ENCODE measurements at regions not wholly inside any gene's neighbourhood (a gene's known extent, or its start where the extent isn't known, plus 50 kb on each side); places are given as distances from the start of the nearest gene placed in this dataset.

DNA sequence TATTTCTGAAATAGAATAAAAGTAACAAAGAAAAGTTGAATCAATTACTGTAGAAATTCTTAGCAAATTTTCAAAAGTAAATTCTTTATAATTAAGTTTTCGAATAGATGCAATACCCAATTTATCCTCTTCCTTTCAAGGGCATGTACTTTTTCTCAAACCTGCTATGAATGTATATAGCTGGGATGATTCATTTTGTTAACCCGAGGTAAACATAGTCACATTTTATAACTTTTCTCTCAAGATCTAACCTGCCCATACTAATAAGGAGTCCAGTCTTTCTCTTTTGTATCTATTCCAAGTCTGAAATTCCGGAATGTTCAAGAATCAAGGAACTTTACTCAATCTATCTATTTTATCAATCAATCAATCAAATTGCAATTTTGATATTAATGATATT lies 1072.9 kb downstream of the REEP3 start:
- TF ChIP-seq, protein P1, sequence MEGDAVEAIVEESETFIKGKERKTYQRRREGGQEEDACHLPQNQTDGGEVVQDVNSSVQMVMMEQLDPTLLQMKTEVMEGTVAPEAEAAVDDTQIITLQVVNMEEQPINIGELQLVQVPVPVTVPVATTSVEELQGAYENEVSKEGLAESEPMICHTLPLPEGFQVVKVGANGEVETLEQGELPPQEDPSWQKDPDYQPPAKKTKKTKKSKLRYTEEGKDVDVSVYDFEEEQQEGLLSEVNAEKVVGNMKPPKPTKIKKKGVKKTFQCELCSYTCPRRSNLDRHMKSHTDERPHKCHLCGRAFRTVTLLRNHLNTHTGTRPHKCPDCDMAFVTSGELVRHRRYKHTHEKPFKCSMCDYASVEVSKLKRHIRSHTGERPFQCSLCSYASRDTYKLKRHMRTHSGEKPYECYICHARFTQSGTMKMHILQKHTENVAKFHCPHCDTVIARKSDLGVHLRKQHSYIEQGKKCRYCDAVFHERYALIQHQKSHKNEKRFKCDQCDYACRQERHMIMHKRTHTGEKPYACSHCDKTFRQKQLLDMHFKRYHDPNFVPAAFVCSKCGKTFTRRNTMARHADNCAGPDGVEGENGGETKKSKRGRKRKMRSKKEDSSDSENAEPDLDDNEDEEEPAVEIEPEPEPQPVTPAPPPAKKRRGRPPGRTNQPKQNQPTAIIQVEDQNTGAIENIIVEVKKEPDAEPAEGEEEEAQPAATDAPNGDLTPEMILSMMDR (IDR thresholded peaks at IDR 0.05; ENCODE audit: insufficient read depth, low read depth, low read length, missing control alignments): no peak
- H3K4me3 ChIP-seq (ENCODE audit: low read depth, low read length): no peak overlapping the region
- DNase-seq (ENCODE audit: low read depth): no peak

DNA sequence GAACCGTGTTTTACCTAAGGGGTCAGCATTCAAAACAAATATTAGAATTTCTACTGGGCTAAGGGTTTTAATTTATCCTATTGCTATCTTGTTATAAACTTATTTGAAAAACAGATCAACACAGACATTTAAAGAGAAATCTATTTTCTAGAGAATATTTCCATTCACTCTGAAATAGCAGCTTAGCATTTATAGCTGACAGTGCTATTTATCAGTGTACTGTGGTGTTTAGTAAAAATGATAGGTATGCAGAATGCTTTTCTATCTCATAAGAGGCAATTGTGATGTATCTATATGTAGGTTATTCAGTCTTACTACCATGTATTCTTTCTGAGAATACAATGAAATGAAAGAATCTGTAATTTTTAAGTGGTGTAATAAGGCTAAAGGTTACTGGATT lies 1077.4 kb downstream of the REEP3 start:
- TF ChIP-seq, protein P1 (IDR thresholded peaks at IDR 0.05; ENCODE audit: insufficient read depth, low read depth, low read length, missing control alignments): no peak
- H3K4me3 ChIP-seq (ENCODE audit: low read depth, low read length): no peak overlapping the region
- no peak for DNase-seq (ENCODE audit: low read depth)

DNA sequence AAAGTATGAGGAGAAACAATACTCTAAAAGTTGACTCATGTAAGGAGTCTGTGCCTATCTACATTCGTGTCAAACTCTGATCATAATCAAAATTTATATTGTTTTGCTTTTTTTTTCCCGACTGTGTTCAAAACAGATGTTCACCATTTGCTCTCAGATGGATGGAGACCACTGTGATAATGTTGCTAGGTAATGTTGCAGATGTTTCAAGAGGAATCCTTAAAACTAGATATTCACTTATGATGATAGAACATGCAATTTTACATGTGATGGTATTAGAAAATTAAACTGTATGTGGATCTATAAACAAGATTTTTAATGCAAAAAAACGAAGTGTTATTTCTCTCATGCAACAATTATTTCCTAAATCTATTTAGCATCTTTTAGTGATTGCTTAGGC lies 1080.1 kb downstream of the REEP3 start:
- TF ChIP-seq, protein P1 (IDR thresholded peaks at IDR 0.05; ENCODE audit: insufficient read depth, low read depth, low read length, missing control alignments): no peak
- no peak for DNase-seq (ENCODE audit: low read depth)
- H3K4me3 ChIP-seq (ENCODE audit: low read depth, low read length): no peak overlapping the region

DNA sequence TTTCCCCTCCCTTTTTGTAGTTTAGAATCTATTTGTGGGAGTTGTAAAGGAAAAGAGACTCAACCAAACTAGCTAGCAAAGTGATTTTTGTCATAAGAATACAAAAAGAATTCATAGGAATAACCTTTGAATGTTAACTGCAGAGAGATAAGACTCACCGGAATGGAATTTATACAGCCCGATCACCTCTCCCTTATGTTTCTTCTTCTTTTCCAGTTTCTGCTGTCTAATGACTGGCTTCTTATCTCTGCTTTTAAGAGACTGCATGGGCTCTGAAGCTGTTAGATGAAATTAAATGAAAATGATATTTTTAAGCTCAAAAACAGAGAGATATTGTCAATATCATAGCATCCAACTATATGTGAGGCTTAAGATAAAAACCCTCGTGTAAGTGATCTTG lies 1095.9 kb downstream of the REEP3 start:
- no peak overlapping the region for H3K4me3 ChIP-seq (ENCODE audit: low read depth, low read length)
- TF ChIP-seq, protein P1 (IDR thresholded peaks at IDR 0.05; ENCODE audit: insufficient read depth, low read depth, low read length, missing control alignments): no peak
- no peak for DNase-seq (ENCODE audit: low read depth)

DNA sequence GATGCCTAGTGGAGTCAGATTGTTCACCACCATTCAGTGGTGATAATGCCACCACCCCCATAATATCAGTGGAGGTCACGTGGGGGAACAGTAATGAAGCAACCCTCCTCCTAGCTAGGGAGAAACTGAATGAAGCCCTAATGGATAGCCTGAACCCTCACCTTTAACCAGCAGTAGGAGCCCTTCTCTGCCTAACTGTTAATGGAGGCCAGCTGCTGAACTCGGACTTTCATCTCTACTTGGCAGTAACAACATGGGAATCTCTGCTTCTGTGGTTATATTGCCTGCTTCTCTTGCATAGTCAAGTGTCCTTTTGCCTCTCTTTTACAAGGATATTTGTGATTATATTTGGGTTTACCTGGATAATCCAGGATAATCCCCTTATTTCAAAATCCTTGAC lies 1097.9 kb downstream of the REEP3 start:
- TF ChIP-seq, protein P1 (IDR thresholded peaks at IDR 0.05; ENCODE audit: insufficient read depth, low read depth, low read length, missing control alignments): no peak
- no peak overlapping the region for H3K4me3 ChIP-seq (ENCODE audit: low read depth, low read length)
- no peak for DNase-seq (ENCODE audit: low read depth)

DNA sequence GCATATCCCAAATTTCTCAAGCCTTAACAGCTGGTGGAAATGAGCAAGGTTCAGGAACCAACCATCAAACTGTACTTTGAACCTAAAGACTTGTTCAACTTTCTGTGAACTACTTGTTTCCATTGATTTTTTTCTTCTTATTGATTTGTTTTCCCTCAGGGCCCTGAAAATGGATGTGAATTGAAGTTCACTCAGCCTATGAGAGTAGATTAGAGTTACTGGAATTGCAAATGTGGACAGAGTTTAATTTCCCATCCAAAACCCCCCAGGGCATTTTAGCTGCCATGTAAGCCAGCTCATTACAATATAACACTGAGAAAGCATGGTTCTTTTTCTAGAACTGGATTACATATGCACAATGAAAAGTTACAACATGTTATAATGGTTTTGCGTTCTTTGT lies 1105.7 kb downstream of the REEP3 start:
- H3K4me3 ChIP-seq (ENCODE audit: low read depth, low read length): no peak overlapping the region
- TF ChIP-seq, protein P1 (IDR thresholded peaks at IDR 0.05; ENCODE audit: insufficient read depth, low read depth, low read length, missing control alignments): no peak
- no peak for DNase-seq (ENCODE audit: low read depth)

DNA sequence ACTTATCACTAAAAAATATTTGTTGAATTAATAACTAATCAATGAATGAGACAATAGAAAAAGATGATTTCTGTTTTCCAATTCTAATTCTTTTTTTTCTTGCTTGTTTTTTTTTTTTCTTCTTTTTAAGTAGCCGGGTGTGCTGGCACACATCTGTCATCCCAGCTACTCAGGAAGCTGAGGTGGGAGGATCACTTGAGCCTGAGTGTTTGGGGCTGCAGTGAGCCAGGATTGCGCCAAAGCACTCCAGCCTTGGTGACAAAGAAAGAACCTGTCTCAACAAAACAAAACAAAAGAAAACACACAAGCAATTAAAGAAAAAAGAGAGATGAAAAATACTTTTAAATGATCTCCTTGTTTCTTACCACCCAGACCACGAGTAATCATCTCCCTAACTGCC lies 1109.3 kb downstream of the REEP3 start:
- no peak overlapping the region for H3K4me3 ChIP-seq (ENCODE audit: low read depth, low read length)
- TF ChIP-seq, protein P1 (IDR thresholded peaks at IDR 0.05; ENCODE audit: insufficient read depth, low read depth, low read length, missing control alignments): no peak
- no peak for DNase-seq (ENCODE audit: low read depth)
